22Rv1 (cell line): ENCODE measurements at regions not wholly inside any gene's neighbourhood (a gene's known extent, or its start where the extent isn't known, plus 50 kb on each side); places are given as distances from the start of the nearest gene placed in this dataset.
A peak's percentile ranks its signal among the peaks of the same experiment; 100 is the strongest.

ENCODE experiments used
- H3K27ac ChIP-seq: fragments of 450-650 bp; 2 replicates; pipeline ENCODE4 v1.5.1; 2017
- ZFX ChIP-seq: fragments of 450-650 bp; IDR thresholded peaks from 2 replicates; pipeline ENCODE4 v1.6.1; 2017; ENCODE audit warnings: antibody characterized with exemption, borderline replicate concordance
- TF ChIP-seq, protein P1 (sequence below): fragments of 450-650 bp; IDR thresholded peaks from 2 replicates; pipeline ENCODE4 v1.5.1; 2017; ENCODE audit warnings: mild to moderate bottlenecking

DNA sequence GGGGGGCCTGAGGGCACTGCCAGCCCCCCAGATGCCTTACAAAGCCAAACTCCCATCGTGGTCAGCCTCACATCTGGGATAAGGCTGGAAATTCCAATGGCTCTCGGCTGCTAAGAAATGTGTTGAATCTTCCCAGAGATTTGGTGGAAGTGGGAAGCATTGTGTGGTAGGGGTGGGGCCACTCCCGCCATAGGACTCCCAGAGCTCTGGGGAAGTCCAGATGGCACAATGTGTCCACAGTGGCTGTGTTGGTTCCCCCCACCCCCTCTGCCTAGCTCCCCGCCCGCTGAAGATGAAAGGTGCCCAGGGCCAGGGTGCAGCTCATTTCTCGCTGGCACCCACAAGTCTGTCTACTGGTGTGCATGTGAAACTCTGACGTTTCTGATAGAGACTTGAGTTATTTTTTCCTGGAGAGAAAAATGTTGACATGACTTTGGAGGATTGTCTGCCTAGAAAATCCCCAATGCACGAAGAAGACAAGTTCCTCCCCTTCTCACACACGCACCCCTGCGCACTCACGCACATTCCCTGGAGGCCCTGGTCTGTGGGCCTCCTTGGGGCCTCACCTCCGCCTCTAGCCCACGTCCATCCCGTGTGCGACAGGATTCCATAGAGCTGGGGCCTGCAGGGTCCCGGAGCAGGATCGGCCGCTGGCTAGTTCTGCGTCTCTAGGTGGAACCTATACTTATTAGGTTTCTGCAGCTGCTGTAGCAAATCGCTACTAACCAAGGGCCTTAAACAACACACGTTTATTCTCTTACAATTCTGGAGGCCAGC, 199.1 kb downstream of the ZFP36L2 start:
- TF ChIP-seq, protein P1, sequence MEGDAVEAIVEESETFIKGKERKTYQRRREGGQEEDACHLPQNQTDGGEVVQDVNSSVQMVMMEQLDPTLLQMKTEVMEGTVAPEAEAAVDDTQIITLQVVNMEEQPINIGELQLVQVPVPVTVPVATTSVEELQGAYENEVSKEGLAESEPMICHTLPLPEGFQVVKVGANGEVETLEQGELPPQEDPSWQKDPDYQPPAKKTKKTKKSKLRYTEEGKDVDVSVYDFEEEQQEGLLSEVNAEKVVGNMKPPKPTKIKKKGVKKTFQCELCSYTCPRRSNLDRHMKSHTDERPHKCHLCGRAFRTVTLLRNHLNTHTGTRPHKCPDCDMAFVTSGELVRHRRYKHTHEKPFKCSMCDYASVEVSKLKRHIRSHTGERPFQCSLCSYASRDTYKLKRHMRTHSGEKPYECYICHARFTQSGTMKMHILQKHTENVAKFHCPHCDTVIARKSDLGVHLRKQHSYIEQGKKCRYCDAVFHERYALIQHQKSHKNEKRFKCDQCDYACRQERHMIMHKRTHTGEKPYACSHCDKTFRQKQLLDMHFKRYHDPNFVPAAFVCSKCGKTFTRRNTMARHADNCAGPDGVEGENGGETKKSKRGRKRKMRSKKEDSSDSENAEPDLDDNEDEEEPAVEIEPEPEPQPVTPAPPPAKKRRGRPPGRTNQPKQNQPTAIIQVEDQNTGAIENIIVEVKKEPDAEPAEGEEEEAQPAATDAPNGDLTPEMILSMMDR, result no peak
- H3K27ac ChIP-seq, result no peak overlapping the region

DNA sequence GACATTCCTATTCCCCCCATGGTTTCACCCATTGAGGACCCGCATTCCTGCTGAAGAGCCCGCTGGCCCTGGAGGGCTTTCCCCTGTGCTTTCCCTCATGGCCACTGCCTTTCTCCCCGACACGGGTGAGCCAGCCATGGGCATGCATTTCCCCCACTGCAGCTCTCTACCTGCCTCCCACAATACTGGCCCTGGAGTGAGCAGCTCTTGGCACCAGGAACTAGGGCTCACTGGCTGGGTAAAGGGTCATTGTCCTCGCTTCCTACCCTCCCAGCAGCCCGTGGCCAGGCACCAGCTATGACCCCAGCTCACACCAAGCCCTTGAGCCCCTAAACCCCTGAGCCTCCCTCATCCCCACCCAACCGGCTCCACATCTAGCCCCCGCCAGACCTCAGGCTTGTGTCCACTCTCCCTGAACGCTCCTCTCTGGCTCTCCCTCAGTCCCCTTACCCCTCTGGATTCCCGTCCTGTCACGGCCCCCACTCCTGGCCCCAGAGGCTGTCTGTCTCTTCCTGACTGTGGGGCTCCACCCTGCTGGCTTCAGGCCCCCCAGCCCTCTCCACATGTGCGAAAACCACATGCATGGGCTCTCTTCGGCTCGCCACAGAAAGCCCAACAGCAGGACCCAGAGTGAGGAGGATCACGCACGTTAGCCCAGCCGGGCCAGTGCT, 199.8 kb downstream of the ZFP36L2 start:
- no peak overlapping the region for H3K27ac ChIP-seq
- TF ChIP-seq, protein P1, result no peak
- TF ChIP-seq ZFX, result no peak

GRCh38 chr2:43025709-43026295, 200.6 kb downstream of the ZFP36L2 start:
- TF ChIP-seq, protein P1, result no peak
- TF ChIP-seq ZFX, result no peak
- no peak overlapping the region for H3K27ac ChIP-seq

GRCh38 chr2:43024515-43025011, 201.8 kb downstream of the ZFP36L2 start:
- no peak overlapping the region for H3K27ac ChIP-seq
- TF ChIP-seq, protein P1, result peak; percentile 55
- no peak for TF ChIP-seq ZFX

GRCh38 chr2:43023791-43024514, 202.5 kb downstream of the ZFP36L2 start:
- no peak overlapping the region for H3K27ac ChIP-seq
- no peak for TF ChIP-seq ZFX
- TF ChIP-seq, protein P1, result no peak

GRCh38 chr2:43022896-43023295, 203.5 kb downstream of the ZFP36L2 start:
- no peak for TF ChIP-seq ZFX
- TF ChIP-seq, protein P1, result no peak
- H3K27ac ChIP-seq, result no peak overlapping the region
